ENCODE measurements at regions not wholly inside any gene's neighbourhood (a gene's known extent, or its start where the extent isn't known, plus 50 kb on each side); places are given as distances from the start of the nearest gene placed in this dataset.

DNA sequence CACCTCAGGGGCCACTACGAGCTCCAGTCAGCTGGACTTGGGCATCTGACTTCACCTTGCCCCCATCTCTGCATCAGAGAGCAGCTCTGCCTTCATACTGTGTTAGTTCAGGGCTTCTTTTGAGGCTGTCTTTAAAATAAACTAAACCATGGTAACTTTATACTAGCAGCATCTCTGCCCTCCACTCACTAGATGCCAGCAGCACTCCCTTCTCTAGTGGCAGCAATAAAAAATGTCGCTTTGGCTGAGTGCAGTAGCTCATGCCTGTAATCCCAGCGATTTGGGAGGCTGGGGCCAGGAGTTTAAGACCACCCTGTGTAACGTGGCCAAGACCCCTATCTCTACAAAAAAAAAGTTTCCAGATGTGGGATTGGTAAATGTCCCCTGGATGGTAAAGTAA is 584.4 kb downstream of the INHBA start:
- WGBS, 2 donors: 60 to 70% methylated on average over 3 to 4 of the region's 4 CpGs
- Histone ChIP-seq H3K9me3 (no peaks in the 10 kb centered on the region), H3K36me3 (no peaks in the 10 kb centered on the region), H3K27me3 (no peaks in the 10 kb centered on the region), H3K4me3 (no peak overlapping the region), H3K27ac (no peak overlapping the region), H3K4me1 (peaks cover 0 to 6% (median 0%) of the 10 kb centered on the region in 3 donors)
- no peak for DNase-seq
- TF ChIP-seq, protein P1, sequence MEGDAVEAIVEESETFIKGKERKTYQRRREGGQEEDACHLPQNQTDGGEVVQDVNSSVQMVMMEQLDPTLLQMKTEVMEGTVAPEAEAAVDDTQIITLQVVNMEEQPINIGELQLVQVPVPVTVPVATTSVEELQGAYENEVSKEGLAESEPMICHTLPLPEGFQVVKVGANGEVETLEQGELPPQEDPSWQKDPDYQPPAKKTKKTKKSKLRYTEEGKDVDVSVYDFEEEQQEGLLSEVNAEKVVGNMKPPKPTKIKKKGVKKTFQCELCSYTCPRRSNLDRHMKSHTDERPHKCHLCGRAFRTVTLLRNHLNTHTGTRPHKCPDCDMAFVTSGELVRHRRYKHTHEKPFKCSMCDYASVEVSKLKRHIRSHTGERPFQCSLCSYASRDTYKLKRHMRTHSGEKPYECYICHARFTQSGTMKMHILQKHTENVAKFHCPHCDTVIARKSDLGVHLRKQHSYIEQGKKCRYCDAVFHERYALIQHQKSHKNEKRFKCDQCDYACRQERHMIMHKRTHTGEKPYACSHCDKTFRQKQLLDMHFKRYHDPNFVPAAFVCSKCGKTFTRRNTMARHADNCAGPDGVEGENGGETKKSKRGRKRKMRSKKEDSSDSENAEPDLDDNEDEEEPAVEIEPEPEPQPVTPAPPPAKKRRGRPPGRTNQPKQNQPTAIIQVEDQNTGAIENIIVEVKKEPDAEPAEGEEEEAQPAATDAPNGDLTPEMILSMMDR (IDR thresholded peaks at IDR 0.05): no peak
- no peak for TF ChIP-seq POLR2A (IDR thresholded peaks at IDR 0.05)
- intact Hi-C loops (cut with DNase I): no loop called here

DNA sequence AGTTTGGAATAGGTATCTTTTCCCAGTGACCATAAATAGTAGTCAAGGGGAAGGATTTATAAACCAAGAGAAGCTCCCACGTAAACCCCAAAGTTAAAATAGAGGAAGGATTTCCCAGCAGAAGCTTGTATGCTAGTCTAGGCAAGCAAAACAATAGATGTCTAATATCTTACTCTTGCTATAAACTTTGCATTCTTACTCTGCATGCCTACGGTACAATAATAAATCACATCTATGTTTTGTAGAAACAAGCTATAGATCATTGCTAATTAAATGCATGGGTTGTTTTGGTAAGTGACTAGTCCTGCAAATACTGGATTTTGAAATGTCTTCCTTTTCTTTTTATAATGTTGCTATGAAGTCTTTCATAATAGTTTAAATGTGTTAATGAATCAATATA is 585.5 kb downstream of the INHBA start:
- peaks cover 0 to 6% (median 0%) of the 10 kb centered on the region in 3 donors for H3K4me1 ChIP-seq
- intact Hi-C loops (cut with DNase I): no loop called here
- H3K9me3 ChIP-seq: no peaks in the 10 kb centered on the region
- TF ChIP-seq, protein P1 (IDR thresholded peaks at IDR 0.05): no peak
- no peak for TF ChIP-seq POLR2A (IDR thresholded peaks at IDR 0.05)
- no peak overlapping the region for H3K27ac ChIP-seq
- no peak overlapping the region for H3K4me3 ChIP-seq
- no peaks in the 10 kb centered on the region for H3K36me3 ChIP-seq
- H3K27me3 ChIP-seq: no peaks in the 10 kb centered on the region
- WGBS, 2 donors: 42 to 49% methylated on average over 2 of the region's 2 CpGs
- no peak for DNase-seq

DNA sequence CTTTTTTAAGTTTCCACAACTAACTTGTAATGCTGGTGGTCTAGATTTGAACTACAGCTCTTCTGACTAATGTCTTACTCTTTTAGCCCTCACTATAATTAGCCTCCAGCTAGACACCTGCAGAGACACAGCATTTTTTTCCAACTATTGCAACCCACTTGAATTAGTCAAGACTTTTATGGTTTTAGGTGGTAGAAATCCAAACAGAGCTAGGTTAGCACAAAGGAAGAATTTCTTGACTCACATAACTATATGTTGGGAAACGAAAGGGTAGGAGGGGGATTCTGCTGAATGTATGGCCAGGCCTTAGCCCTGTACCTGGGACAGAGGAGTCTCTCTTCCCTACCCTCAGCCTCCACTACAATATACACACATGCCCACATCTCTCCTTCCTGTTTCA is 586.1 kb downstream of the INHBA start:
- no peaks in the 10 kb centered on the region for H3K27me3 ChIP-seq
- no peak for TF ChIP-seq POLR2A (IDR thresholded peaks at IDR 0.05)
- TF ChIP-seq, protein P1 (IDR thresholded peaks at IDR 0.05): no peak
- 60 to 64% methylated on average over 1 of the region's 1 CpG for WGBS, 2 donors
- H3K9me3 ChIP-seq: no peaks in the 10 kb centered on the region
- H3K36me3 ChIP-seq: no peaks in the 10 kb centered on the region
- intact Hi-C loops (cut with DNase I): no loop called here
- no peak overlapping the region for H3K27ac ChIP-seq
- no peak overlapping the region for H3K4me3 ChIP-seq
- peaks cover 0 to 6% (median 0%) of the 10 kb centered on the region in 3 donors for H3K4me1 ChIP-seq
- no peak for DNase-seq

DNA sequence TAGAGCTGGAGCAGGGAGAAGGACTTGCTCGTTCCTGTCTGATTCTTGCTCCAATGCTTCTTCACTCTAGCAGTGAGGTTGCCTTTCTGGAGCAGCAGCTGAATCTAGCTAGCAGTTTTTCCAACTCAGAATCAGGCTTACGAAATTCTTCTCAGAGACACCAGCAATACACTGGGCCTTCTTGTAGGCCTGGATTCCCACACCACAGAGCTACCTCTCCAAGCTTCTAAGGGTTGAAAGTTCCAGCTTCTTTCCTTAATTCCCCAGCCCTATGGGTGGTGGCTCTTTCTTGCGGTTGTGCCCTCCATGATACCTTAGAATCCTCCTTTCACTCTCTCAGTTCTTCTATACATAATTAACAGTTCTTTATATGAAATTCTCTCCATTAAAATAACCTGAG is 586.6 kb downstream of the INHBA start:
- Histone ChIP-seq H3K4me1 (peaks cover 0 to 6% (median 0%) of the 10 kb centered on the region in 3 donors), H3K27me3 (no peaks in the 10 kb centered on the region), H3K36me3 (no peaks in the 10 kb centered on the region), H3K9me3 (no peaks in the 10 kb centered on the region), H3K27ac (no peak overlapping the region), H3K4me3 (no peak overlapping the region)
- WGBS, 2 donors: 84 to 90% methylated on average over 3 of the region's 3 CpGs
- DNase-seq: no peak
- intact Hi-C loops (cut with DNase I): no loop called here
- TF ChIP-seq POLR2A (IDR thresholded peaks at IDR 0.05): no peak
- TF ChIP-seq, protein P1 (IDR thresholded peaks at IDR 0.05): no peak

DNA sequence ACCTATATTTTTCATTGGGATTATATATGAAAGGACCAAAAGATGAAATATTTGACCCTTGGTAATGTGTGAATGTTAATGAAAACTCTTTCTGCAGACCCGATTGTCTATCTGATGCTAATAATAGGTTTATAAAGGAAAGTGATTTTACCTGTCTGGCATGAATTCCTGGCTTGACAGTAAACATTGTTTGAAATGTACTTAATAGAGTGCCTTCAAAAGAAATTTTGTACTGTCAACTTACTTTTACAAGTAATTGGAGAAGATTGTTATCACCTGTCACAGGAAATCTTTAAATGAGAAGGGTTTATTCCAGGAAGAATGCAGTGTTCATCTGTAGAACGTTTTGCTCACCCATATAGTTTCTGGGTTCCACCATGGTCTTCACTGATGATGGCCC is 588.2 kb downstream of the INHBA start:
- no peak overlapping the region for H3K27ac ChIP-seq
- H3K4me3 ChIP-seq: no peak overlapping the region
- 22 to 48% methylated on average over 2 of the region's 2 CpGs for WGBS, 2 donors
- no peaks in the 10 kb centered on the region for H3K36me3 ChIP-seq
- peaks cover 0 to 6% (median 0%) of the 10 kb centered on the region in 3 donors for H3K4me1 ChIP-seq
- H3K9me3 ChIP-seq: no peaks in the 10 kb centered on the region
- intact Hi-C loops (cut with DNase I): no loop called here
- no peaks in the 10 kb centered on the region for H3K27me3 ChIP-seq
- DNase-seq: no peak
- TF ChIP-seq POLR2A (IDR thresholded peaks at IDR 0.05): no peak

DNA sequence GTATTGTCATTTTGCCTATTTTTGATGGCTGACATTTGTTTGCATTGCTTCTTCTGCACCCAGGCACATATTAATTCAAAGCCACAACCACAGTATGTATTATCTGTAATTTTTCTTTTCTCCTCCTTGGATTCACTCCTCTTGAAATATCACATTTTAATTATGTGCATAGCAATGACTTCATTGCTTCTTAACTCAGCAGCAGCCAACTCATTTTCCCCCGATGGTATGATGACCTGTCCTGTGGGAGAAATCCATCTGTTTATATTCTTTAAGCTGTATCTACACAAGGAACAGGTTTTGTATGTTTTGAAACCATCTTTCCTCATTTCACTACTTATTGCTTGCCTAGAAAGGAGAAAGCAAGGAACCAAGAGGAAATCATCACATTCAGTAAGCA is 588.8 kb downstream of the INHBA start:
- Histone ChIP-seq H3K36me3 (no peaks in the 10 kb centered on the region), H3K4me3 (no peak overlapping the region), H3K4me1 (peaks cover 0 to 6% (median 0%) of the 10 kb centered on the region in 3 donors), H3K27ac (no peak overlapping the region), H3K27me3 (no peaks in the 10 kb centered on the region), H3K9me3 (no peaks in the 10 kb centered on the region)
- TF ChIP-seq, protein P1 (IDR thresholded peaks at IDR 0.05): no peak
- no peak for TF ChIP-seq POLR2A (IDR thresholded peaks at IDR 0.05)
- intact Hi-C loops (cut with DNase I): no loop called here
- WGBS, 2 donors: 29 to 45% methylated on average over 1 of the region's 1 CpG
- DNase-seq: no peak
